Activated naive CD4-positive, alpha-beta T cell treated with anti-CD3 and anti-CD28 coated beads for 36 hours (primary cell): ENCODE measurements at regions not wholly inside any gene's neighbourhood (a gene's known extent, or its start where the extent isn't known, plus 50 kb on each side); places are given as distances from the start of the nearest gene placed in this dataset.
"Not testable (repeated sequence)": the region's sequence is repeated elsewhere in the genome, so short reads cannot be mapped to it uniquely, and the experiment has no call there.

ENCODE experiments used
- CTCF ChIA-PET: fragments of 350-600 bp; sonication (Branson Sonifier 250); formaldehyde crosslinking; loops from one replicate; lab custom pipeline; 2021; ENCODE audit warnings: antibody characterized with exemption; lab: Charles Lee
- DNase-seq: peaks from one replicate; pipeline ENCODE4 v3.0.0-alpha.2; 2020
- H3K27ac Mint-ChIP-seq: one replicate; pipeline ENCODE4 v1.8.0; 2021; ENCODE audit warnings: mild to moderate bottlenecking, mixed read lengths
- H3K27me3 Mint-ChIP-seq: one replicate; pipeline ENCODE4 v1.8.0; 2021; ENCODE audit warnings: low read depth, mixed read lengths
- H3K36me3 Mint-ChIP-seq: one replicate; pipeline ENCODE4 v1.8.0; 2021; ENCODE audit warnings: low read depth, mixed read lengths
- H3K4me1 Mint-ChIP-seq: one replicate; pipeline ENCODE4 v1.8.0; 2021; ENCODE audit warnings: low read depth, mixed read lengths
- H3K4me3 Mint-ChIP-seq: one replicate; pipeline ENCODE4 v1.8.0; 2021; ENCODE audit warnings: mild to moderate bottlenecking, moderate library complexity, mixed read lengths
- H3K9me3 Mint-ChIP-seq: one replicate; pipeline ENCODE4 v1.8.0; 2021; ENCODE audit warnings: mixed read lengths
- intact Hi-C: fragments of 100-400 bp; cut with micrococcal nuclease; formaldehyde crosslinking; loops from one replicate; pipeline ENCODE4 v1.15.1; 2023

- DNase-seq = no peak
- Mint-ChIP-seq H3K9me3 (no peaks in the 10 kb centered on the region), H3K27ac (no peak overlapping the region), H3K27me3 (no peaks in the 10 kb centered on the region), H3K4me3 (no peak overlapping the region), H3K36me3 (no peaks in the 10 kb centered on the region), H3K4me1 (no peaks in the 10 kb centered on the region)
- intact Hi-C loops = no loop called here
- CTCF ChIA-PET = no interaction called here
These were observed 133.6 kb downstream of the PLPPR4 start for GRCh38 chr1:99397863-99398262.

- H3K4me3 Mint-ChIP-seq, H3K36me3 Mint-ChIP-seq, intact Hi-C loops, DNase-seq, H3K27me3 Mint-ChIP-seq, CTCF ChIA-PET, H3K27ac Mint-ChIP-seq, H3K4me1 Mint-ChIP-seq, H3K9me3 Mint-ChIP-seq: not testable (repeated sequence)
These were observed 137.3 kb downstream of the PLPPR4 start for GRCh38 chr1:99401556-99401955.

GRCh38 chr1:99404399-99404798 is 140.1 kb downstream of the PLPPR4 start:
- H3K27ac Mint-ChIP-seq, H3K9me3 Mint-ChIP-seq, DNase-seq, H3K4me3 Mint-ChIP-seq, intact Hi-C loops, CTCF ChIA-PET, H3K4me1 Mint-ChIP-seq, H3K36me3 Mint-ChIP-seq, H3K27me3 Mint-ChIP-seq: not testable (repeated sequence)

- H3K27ac Mint-ChIP-seq, H3K36me3 Mint-ChIP-seq, CTCF ChIA-PET, intact Hi-C loops, H3K9me3 Mint-ChIP-seq, H3K27me3 Mint-ChIP-seq, DNase-seq, H3K4me3 Mint-ChIP-seq, H3K4me1 Mint-ChIP-seq: not testable (repeated sequence)
These were observed 141.0 kb downstream of the PLPPR4 start for GRCh38 chr1:99405325-99405724.

GRCh38 chr1:99407018-99407417 is 142.7 kb downstream of the PLPPR4 start:
- Mint-ChIP-seq H3K4me3 (no peak overlapping the region), H3K4me1 (no peaks in the 10 kb centered on the region), H3K9me3 (no peaks in the 10 kb centered on the region), H3K27me3 (peaks cover 3% of the 10 kb centered on the region), H3K27ac (no peak overlapping the region), H3K36me3 (no peaks in the 10 kb centered on the region)
- intact Hi-C loops = no loop called here
- DNase-seq = no peak
- CTCF ChIA-PET = no interaction called here

GRCh38 chr1:99424087-99424486 is 159.8 kb downstream of the PLPPR4 start:
- Mint-ChIP-seq H3K4me3 (no peak overlapping the region), H3K36me3 (no peaks in the 10 kb centered on the region), H3K4me1 (no peaks in the 10 kb centered on the region), H3K27ac (no peak overlapping the region), H3K9me3 (no peaks in the 10 kb centered on the region), H3K27me3 (peaks cover 2% of the 10 kb centered on the region)
- DNase-seq = no peak
- intact Hi-C loops = no loop called here
- CTCF ChIA-PET = no interaction called here

- no peaks in the 10 kb centered on the region for H3K9me3 Mint-ChIP-seq
- H3K4me3 Mint-ChIP-seq = no peak overlapping the region
- CTCF ChIA-PET = no interaction called here
- peaks cover 9% of the 10 kb centered on the region for H3K27me3 Mint-ChIP-seq
- no peak for DNase-seq
- no peaks in the 10 kb centered on the region for H3K4me1 Mint-ChIP-seq
- intact Hi-C loops = no loop called here
- H3K36me3 Mint-ChIP-seq = no peaks in the 10 kb centered on the region
- no peak overlapping the region for H3K27ac Mint-ChIP-seq
These were observed 165.5 kb downstream of the PLPPR4 start for GRCh38 chr1:99429754-99430153.

GRCh38 chr1:99438656-99439230 is 174.5 kb downstream of the PLPPR4 start:
- Mint-ChIP-seq H3K4me3 (no peak overlapping the region), H3K27me3 (peaks cover 4% of the 10 kb centered on the region), H3K9me3 (no peaks in the 10 kb centered on the region), H3K36me3 (no peaks in the 10 kb centered on the region), H3K4me1 (peaks cover 4% of the 10 kb centered on the region), H3K27ac (no peak overlapping the region)
- CTCF ChIA-PET = interaction anchor here (1.3 kb wide), 1 partner anchor 42 kb away, joined by 3 read pairs; no protein-coding TSS in a partner anchor
- no peak for DNase-seq
- intact Hi-C loops = no loop called here

GRCh38 chr1:99439433-99440075 is 175.3 kb downstream of the PLPPR4 start:
- Mint-ChIP-seq H3K36me3 (no peaks in the 10 kb centered on the region), H3K27ac (no peak overlapping the region), H3K4me1 (peaks cover 4% of the 10 kb centered on the region), H3K27me3 (peaks cover 10% of the 10 kb centered on the region), H3K9me3 (no peaks in the 10 kb centered on the region), H3K4me3 (no peak overlapping the region)
- CTCF ChIA-PET = interaction anchor here (1.3 kb wide), 1 partner anchor 42 kb away, joined by 3 read pairs; no protein-coding TSS in a partner anchor
- DNase-seq = no peak
- intact Hi-C loops = no loop called here

GRCh38 chr1:99441299-99442095 is 177.2 kb downstream of the PLPPR4 start:
- Mint-ChIP-seq H3K4me3 (no peak overlapping the region), H3K9me3 (no peaks in the 10 kb centered on the region), H3K4me1 (peaks cover 4% of the 10 kb centered on the region), H3K27ac (no peak overlapping the region), H3K27me3 (peaks cover 10% of the 10 kb centered on the region), H3K36me3 (no peaks in the 10 kb centered on the region)
- intact Hi-C loops = no loop called here
- CTCF ChIA-PET = no interaction called here
- DNase-seq = peak; percentile 27

GRCh38 chr1:99444211-99444927 is 180.1 kb downstream of the PLPPR4 start:
- H3K36me3 Mint-ChIP-seq, H3K4me3 Mint-ChIP-seq, H3K9me3 Mint-ChIP-seq, H3K4me1 Mint-ChIP-seq, DNase-seq, CTCF ChIA-PET, H3K27ac Mint-ChIP-seq, intact Hi-C loops: not testable (repeated sequence)
- peaks cover 18% of the 10 kb centered on the region for H3K27me3 Mint-ChIP-seq

GRCh38 chr1:99445071-99445470 is 180.8 kb downstream of the PLPPR4 start:
- Mint-ChIP-seq H3K4me1 (peaks cover 4% of the 10 kb centered on the region), H3K4me3 (no peak overlapping the region), H3K27ac (no peak overlapping the region), H3K9me3 (no peaks in the 10 kb centered on the region), H3K27me3 (peaks cover 18% of the 10 kb centered on the region), H3K36me3 (no peaks in the 10 kb centered on the region)
- CTCF ChIA-PET = no interaction called here
- no peak for DNase-seq
- intact Hi-C loops = no loop called here
